Activated B cell treated with CpG ODN at 0.5 μM for 24 hours (primary cell): ENCODE measurements at regions not wholly inside any gene's neighbourhood (a gene's known extent, or its start where the extent isn't known, plus 50 kb on each side); places are given as distances from the start of the nearest gene placed in this dataset.

Experiments
- ATAC-seq: fragments of 200-7000 bp; cut with Tn5 transposase; one replicate; pipeline ENCODE4 v1.10.0; 2021; ENCODE audit warnings: low read depth, mild to moderate bottlenecking, moderate library complexity
- CTCF ChIA-PET: fragments of 350-600 bp; sonication (Branson Sonifier 250); formaldehyde crosslinking; loops from one replicate; lab custom pipeline; 2021; ENCODE audit warnings: antibody characterized with exemption; lab: Charles Lee
- POLR2A ChIA-PET: fragments of 350-600 bp; sonication (Branson Sonifier 250); formaldehyde crosslinking; loops from one replicate; lab custom pipeline; 2021; ENCODE audit warnings: antibody characterized with exemption; lab: Charles Lee
- DNase-seq: peaks from one replicate; pipeline ENCODE4 v3.0.0; 2022
- H3K27ac Mint-ChIP-seq: one replicate; pipeline ENCODE4 v1.8.0; 2020; ENCODE audit warnings: mixed read lengths
- H3K27me3 Mint-ChIP-seq: one replicate; pipeline ENCODE4 v1.8.0; 2021; ENCODE audit warnings: mixed read lengths
- H3K36me3 Mint-ChIP-seq: one replicate; pipeline ENCODE4 v1.8.0; 2021; ENCODE audit warnings: low read depth, mixed read lengths
- H3K4me1 Mint-ChIP-seq: one replicate; pipeline ENCODE4 v1.8.0; 2021; ENCODE audit warnings: mixed read lengths
- H3K4me3 Mint-ChIP-seq: one replicate; pipeline ENCODE4 v1.8.0; 2020; ENCODE audit warnings: mild to moderate bottlenecking, mixed read lengths
- H3K9me3 Mint-ChIP-seq: one replicate; pipeline ENCODE4 v1.8.0; 2020; ENCODE audit warnings: mixed read lengths
- CTCF ChIP-seq: fragments of 200-600 bp; IDR thresholded peaks from one replicate; pipeline ENCODE4 v1.8.0; 2022; ENCODE audit warnings: antibody characterized with exemption, mild to moderate bottlenecking
- intact Hi-C: fragments of 100-400 bp; cut with micrococcal nuclease; formaldehyde crosslinking; loops from one replicate; pipeline ENCODE4 v1.15.1; 2024

GRCh38 chr4:62560858-62561257 is 1360.7 kb downstream of the ADGRL3 start:
- Mint-ChIP-seq H3K9me3 (peaks cover 7% of the 10 kb centered on the region), H3K4me3 (no peak overlapping the region), H3K36me3 (no peaks in the 10 kb centered on the region), H3K27me3 (no peaks in the 10 kb centered on the region), H3K4me1 (no peaks in the 10 kb centered on the region), H3K27ac (no peak overlapping the region)
- ChIA-PET POLR2A (no interaction called here), CTCF (no interaction called here)
- no peak for DNase-seq
- ATAC-seq: no peak
- intact Hi-C loops: no loop called here
- TF ChIP-seq CTCF: no peak

- ATAC-seq: no peak
- intact Hi-C loops: no loop called here
Observed at GRCh38 chr4:62550121-62550520, 1350.0 kb downstream of the ADGRL3 start.

GRCh38 chr4:62549601-62550000 is 1349.5 kb downstream of the ADGRL3 start:
- ChIA-PET POLR2A (no interaction called here), CTCF (no interaction called here)
- intact Hi-C loops: no loop called here
- no peak for ATAC-seq
- Mint-ChIP-seq H3K27ac (no peak overlapping the region), H3K27me3 (no peaks in the 10 kb centered on the region), H3K36me3 (no peaks in the 10 kb centered on the region), H3K4me3 (no peak overlapping the region), H3K9me3 (peaks cover 5% of the 10 kb centered on the region), H3K4me1 (no peaks in the 10 kb centered on the region)
- no peak for DNase-seq
- no peak for TF ChIP-seq CTCF

More at GRCh38 chr4:62550121-62550520, 1350.0 kb downstream of the ADGRL3 start:
- H3K27me3 Mint-ChIP-seq: no peaks in the 10 kb centered on the region
- H3K4me3 Mint-ChIP-seq: no peak overlapping the region
- no peak for DNase-seq
- no peaks in the 10 kb centered on the region for H3K36me3 Mint-ChIP-seq
- no peaks in the 10 kb centered on the region for H3K4me1 Mint-ChIP-seq
- H3K9me3 Mint-ChIP-seq: peaks cover 10% of the 10 kb centered on the region
- ChIA-PET CTCF (no interaction called here), POLR2A (no interaction called here)
- no peak for TF ChIP-seq CTCF
- no peak overlapping the region for H3K27ac Mint-ChIP-seq

- TF ChIP-seq CTCF: no peak
- Mint-ChIP-seq H3K4me1 (no peaks in the 10 kb centered on the region), H3K27ac (no peak overlapping the region), H3K4me3 (no peak overlapping the region), H3K27me3 (no peaks in the 10 kb centered on the region), H3K36me3 (no peaks in the 10 kb centered on the region), H3K9me3 (peaks cover 5% of the 10 kb centered on the region)
- ATAC-seq: no peak
- intact Hi-C loops: no loop called here
- POLR2A ChIA-PET: no interaction called here
- CTCF ChIA-PET: no interaction called here
- DNase-seq: no peak
Observed at GRCh38 chr4:62548765-62549164, 1348.6 kb downstream of the ADGRL3 start.

- no peak for ATAC-seq
- no peak overlapping the region for H3K27ac Mint-ChIP-seq
- no peak overlapping the region for H3K4me3 Mint-ChIP-seq
- H3K27me3 Mint-ChIP-seq: no peaks in the 10 kb centered on the region
- no peak for DNase-seq
- H3K4me1 Mint-ChIP-seq: no peaks in the 10 kb centered on the region
- H3K36me3 Mint-ChIP-seq: no peaks in the 10 kb centered on the region
- H3K9me3 Mint-ChIP-seq: peaks cover 3% of the 10 kb centered on the region
- no peak for TF ChIP-seq CTCF
- POLR2A ChIA-PET: no interaction called here
- CTCF ChIA-PET: no interaction called here
- intact Hi-C loops: no loop called here
Observed at GRCh38 chr4:62548108-62548524, 1348.0 kb downstream of the ADGRL3 start.
